ENCODE measurements at regions not wholly inside any gene's neighbourhood (a gene's known extent, or its start where the extent isn't known, plus 50 kb on each side); places are given as distances from the start of the nearest gene placed in this dataset.
"Not testable (repeated sequence)": the region's sequence is repeated elsewhere in the genome, so short reads cannot be mapped to it uniquely, and the experiment has no call there.

- no peak for DNase-seq
Measured at GRCh38 chr18:55912919-55913318, 324.9 kb upstream of the TCF4 start.

DNA sequence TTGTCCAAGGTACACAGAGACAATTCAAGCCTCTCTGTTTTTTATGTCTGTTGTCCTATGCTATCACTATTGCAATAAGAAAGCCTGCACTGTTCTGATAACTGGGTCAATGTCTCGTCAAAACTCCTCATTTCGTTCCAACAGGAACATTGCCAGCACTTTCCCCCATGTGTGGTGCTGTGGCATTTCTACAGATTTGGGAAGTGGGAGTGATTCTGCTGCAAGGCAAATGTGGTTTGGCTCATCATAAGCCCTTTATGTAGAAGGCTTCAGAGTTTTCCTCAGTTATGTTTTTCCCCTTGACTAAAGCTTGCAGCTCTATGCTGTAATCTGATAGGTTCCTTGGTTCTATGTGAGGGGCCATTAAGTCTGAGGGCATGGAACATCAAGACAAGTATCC is 324.1 kb upstream of the TCF4 start:
- no peak for DNase-seq

- DNase-seq: no peak
Measured at GRCh38 chr18:55910296-55910695, 322.3 kb upstream of the TCF4 start.

GRCh38 chr18:55908901-55909366 is 320.9 kb upstream of the TCF4 start:
- no peak for DNase-seq

- DNase-seq: no peak
Measured at GRCh38 chr18:55907453-55908175, 319.6 kb upstream of the TCF4 start.

GRCh38 chr18:55906536-55906935 is 318.5 kb upstream of the TCF4 start:
- no peak for DNase-seq

- no peak for DNase-seq
Measured at GRCh38 chr18:55903911-55904310, 315.9 kb upstream of the TCF4 start.

DNA sequence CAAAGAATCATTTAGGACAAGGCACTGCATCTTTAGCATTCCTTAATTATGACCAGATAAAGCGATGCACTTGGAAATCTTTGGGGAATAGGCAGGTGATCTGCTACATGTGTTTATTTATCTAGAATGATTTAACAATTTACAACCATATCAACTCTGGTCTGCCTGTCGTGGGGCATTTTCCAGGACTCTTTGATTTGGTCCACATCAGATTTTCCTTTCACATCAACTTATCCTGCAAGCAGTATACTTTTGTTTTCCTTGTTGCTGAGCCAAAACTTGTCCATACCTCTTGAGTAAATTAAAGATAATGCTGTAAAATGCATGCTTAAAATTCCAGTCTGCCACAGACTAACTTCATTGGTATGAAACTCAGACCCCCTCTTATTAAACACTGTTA is 312.4 kb upstream of the TCF4 start:
- DNase-seq: no peak

DNA sequence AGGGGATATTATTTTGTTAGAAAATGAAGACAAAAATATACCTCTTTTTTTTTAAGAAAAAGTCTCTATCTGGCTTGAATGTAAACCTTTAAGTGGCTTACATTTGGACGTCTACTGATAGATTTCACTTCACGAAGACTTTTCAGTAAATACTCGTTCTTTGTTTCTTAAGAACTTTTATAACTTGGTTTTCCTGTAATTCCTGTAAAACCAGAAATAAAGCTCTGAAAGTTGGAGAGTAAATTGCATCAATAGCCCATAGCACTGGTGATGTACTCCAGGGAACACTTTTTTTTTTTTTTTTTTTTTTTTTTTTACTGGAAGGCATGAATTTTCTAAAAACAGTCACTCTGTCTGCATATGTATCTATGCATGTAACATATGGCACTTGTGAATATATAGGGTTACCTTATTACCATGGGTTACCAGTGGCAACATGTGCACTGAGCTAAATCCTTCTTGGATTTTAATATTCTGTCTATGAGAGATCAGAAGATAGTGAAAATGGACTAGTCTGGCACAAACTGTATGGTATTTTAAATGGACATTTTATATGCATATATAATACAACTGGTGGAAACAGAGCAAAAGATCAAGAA is 309.2 kb upstream of the TCF4 start:
- DNase-seq: no peak

DNA sequence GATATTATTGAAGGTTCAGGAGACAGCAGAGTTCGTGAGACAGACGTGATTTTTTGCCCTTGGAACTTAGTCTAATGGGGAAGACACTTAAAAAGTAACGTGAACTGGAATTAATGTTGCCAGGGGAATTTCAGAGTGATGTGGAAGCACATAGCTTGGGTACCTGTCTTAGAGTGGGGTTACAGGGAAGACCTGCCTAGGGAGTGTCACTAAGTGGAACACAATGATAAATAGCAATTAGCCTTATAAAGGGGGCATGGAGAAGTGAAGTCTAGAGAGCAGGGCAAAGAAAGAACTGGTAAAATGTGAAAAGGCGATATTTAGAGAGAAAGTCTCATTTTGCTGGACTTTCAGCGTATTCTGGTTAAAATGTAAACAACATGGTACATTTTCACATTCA is 306.0 kb upstream of the TCF4 start:
- no peak for DNase-seq

GRCh38 chr18:55892862-55893813 is 305.1 kb upstream of the TCF4 start:
- DNase-seq: not testable (repeated sequence)

DNA sequence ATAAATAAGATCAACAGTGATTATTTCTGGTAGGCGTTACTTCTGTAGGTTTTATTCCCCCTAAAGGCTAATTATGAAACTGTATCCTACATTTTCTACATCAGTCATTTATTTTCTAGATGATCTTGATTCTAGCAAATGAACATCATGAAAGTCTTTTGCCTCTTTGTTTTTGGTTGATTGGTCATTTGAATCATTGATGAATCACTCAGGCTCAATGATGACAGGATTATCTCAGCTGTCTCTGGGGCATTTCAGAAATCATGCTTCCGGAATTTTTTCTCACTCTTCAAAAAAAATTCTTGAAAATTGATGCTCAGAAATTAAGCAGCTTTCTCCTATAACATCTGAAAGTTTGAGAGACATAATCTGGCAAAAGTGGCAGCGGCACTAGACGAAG is 298.9 kb upstream of the TCF4 start:
- no peak for DNase-seq

GRCh38 chr18:55884498-55884897 is 296.5 kb upstream of the TCF4 start:
- no peak for DNase-seq

GRCh38 chr18:55880617-55881016 is 292.6 kb upstream of the TCF4 start:
- no peak for DNase-seq

GRCh38 chr18:55879331-55879730 is 291.3 kb upstream of the TCF4 start:
- no peak for DNase-seq

DNA sequence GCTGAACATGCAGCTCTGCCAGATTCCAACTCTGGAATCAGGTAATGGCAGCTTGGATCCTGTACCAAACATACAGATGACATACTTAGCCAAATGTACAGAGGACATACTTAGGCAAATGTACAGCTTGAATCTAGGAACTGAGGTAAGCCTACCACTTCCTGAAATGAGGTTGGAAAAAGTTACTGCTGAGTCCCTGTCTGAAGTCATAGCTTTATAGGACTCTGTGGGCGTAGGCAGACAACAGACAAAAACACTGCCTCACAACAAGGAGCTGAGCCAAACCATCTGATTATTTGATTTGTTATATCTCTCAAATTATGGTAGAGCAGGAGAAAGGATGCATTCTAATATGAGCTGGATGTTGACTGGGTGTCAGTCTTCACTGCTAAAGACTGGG is 290.2 kb upstream of the TCF4 start:
- DNase-seq: no peak

DNA sequence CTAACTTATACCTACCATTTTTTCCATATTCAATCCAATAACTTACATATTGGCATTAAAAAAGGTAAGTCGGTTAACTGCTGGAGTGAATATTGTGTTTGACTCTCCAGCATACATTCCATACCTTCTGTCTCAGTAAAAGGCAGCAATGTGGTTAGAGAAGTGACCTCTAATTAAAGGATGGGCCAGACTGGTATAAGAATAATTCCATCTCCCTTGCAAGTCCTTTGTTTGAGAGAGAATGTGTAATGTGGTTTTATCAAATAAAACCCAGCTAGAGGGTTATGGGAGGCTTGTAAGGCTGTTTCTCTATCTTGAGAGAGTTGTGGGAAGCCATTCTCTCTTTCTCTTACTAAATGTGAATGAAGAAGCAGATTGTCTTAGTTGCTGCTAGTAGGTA is 289.3 kb upstream of the TCF4 start:
- DNase-seq: no peak

DNA sequence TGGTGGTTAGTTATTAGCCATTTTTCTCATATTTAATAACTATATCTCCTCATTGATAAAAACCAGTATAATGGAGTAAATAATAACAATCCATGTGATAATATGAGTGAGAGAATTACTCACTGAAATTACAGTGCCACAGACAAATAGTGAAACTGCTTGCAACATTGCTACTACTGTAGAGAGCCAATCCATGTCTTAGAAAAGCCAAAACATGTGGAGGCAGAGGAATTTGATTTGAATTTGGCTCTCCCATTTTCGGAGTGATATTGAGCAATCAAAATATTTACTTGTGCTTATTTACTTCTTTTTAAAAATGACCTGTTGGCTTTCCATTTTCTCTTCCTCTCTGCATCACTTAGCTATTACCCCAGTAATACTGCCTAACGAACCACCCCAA is 288.3 kb upstream of the TCF4 start:
- DNase-seq: no peak

GRCh38 chr18:55875371-55875901 is 287.4 kb upstream of the TCF4 start:
- DNase-seq: no peak

DNA sequence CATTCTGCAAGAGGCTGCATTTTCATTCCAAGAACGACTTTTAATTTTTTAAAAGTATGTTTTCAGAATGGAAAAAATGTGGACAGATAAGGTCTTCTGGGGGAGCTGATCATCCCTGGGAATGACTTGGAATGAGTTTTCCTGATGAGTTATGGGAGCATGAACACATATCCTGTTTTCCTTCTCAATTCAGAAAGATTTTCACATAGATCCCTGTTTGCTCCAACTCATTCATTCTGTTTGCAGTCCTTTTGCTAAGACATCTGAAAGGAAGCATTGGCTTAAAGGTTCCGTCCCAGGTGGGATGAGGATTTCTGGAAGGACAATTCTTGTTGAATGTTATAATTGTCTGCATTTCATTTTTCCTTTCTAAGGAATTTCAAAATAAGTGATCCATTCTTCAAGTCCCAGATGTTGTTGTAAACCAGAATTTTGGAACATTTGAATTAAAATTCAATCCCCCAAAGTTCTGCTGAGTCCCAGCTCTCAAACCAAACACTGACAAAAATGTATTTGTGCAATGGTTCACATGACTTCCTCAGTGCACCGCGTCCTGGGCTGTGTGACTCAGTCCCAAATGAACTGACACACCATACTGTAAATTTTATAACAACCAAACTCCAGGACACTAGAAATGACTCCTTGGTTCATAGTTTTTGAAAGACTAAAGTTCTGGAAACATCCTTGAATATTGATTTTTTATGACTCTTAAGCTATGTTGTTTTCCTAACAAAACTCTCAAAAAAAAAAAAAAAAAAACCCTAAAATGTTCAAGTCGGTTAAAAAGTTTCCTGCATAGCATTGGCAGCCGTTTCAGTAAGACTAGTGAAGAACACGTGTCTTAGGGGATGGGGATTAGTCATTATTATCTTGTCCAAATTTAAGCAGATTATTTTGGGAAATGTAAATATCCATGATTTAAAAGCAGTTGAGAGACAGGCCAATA is 281.8 kb upstream of the TCF4 start:
- DNase-seq: no peak

GRCh38 chr18:55868909-55869308 is 280.9 kb upstream of the TCF4 start:
- DNase-seq: no peak

- DNase-seq: no peak
Measured at GRCh38 chr18:55866886-55867285, 278.9 kb upstream of the TCF4 start.

Data from CD4-positive, alpha-beta T cell treated with Interleukin-21 for 1 hour (primary cell).